H54 (cell line): ENCODE measurements at regions not wholly inside any gene's neighbourhood (a gene's known extent, or its start where the extent isn't known, plus 50 kb on each side); places are given as distances from the start of the nearest gene placed in this dataset.

ENCODE experiments used
- DNase-seq: peaks from one replicate; pipeline ENCODE4 v3.0.0; 2011; ENCODE audit warnings: low spot score, mixed read lengths; ENCODE audit not compliant: insufficient read length
- FAIRE-seq: peaks from 3 replicates; lab custom pipeline; 2011; peaks lifted over from hg19 to GRCh38; lab: Jason Lieb, UNC
- POLR2A ChIP-seq: IDR thresholded peaks from 2 replicates; pipeline ENCODE4 v1.6.1; 2011; ENCODE audit warnings: low read depth, mild to moderate bottlenecking, low read length

DNA sequence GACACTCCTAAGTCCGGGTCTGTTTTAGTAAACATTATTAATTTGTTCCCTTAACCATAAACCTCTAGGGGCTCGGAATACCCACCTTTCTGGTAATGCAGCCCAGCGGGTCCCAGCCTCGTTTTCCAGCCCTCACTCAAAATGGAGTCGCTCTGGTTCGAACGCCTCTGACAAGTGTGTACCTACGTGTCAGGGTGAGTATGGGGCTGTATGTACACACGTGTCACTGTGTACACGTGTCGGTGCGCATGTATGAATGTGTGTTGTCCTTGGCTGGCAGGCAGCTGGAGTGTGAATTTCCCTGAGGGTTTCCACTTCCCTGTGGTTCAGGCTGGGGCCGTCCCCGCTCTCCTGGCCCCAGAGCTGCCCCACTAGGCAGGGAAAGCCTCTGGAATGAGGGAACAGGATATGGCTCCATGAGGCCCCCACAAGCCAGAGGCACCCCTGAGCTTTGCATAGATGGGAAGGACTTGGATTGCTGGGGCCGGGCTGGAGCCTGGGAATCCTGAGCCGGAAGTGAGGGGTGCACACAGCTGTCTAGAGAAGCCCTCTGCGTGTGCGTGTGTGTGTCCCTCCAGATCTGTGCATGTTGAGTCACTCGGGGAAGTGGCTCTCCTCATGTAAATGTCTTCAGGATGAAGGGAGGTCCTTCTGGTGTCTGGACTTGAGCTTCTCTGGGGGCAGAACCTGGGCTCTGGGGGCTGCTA, 160.8 kb upstream of the IER5L start:
- no peak for TF ChIP-seq POLR2A
- no peak for DNase-seq

DNA sequence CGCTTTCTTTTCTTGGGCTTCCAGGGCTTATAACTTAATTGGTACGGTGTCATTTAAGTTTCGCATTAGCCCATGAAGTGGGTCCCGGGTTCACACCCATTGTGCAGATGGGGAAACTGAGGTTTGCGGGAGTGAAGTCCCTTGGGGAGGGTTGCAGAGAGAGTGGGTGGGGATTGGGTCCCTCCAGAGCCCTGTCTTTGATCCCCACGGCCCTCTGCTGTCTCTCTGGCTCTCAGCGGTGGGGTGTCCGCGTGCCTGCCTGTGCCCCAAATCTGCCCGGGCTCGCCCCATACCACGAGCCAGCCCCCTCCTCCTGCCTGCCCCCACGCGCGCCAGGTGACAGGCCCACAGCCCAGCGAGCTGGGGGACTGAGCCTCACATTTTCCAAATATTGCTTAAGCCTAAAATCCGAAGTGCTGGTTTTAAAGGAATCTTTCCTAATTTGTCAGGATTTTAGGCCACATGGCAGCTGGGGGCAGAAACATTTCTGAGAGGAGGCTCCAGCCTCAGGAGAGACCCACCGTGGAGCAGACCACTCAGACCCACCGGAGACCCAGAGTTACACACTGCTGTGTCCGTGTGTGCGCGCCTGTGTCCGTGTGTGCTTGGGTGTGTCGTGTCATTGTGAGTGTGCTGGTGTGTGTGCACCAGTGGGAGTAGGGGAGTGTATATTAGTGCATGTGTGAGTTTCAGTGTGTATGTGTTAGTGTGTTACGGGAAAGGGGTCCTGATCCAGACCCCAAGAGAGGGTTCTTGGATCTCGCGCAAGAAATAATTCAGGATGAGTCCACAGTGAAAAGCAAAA, 159.5 kb upstream of the IER5L start:
- TF ChIP-seq POLR2A: no peak
- FAIRE-seq (no peak), DNase-seq (no peak)

More for the DNA sequence above, 160.8 kb upstream of the IER5L start:
- no peak for FAIRE-seq

DNA sequence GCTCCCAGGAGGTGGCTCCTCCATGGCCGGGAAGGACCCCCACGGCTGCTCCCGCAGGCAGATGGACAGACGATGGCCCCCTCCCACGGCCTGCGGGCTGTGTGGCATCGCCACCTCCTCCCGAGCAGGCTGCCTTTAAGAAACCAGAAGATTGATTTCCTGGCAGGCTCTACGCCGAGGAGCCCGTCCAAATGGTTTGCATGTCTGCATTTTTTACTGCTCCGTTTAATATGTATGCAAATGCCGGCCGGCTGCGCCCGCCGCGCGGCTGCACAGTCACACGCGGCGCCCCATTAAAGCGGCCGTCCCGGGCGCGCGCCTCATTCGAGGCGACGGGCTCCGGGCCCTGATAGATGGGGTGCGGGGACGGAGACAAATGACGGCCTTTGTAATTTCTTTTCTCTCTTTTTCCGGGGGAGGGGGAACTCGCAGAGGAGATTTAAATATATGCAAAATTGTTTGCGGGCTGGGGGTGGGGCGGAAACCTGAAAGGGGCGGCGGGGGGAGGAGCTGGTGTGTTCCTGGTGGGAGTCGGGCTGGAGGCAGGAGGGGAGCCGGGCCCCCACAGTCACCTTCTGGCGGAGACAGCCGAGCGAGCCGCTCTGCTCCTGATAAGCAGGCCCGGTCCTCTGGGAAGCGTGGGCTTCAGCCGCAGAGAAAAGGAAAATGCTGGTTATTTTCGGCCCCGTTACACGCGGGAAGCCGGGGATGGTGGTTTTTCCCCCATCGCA, 158.7 kb upstream of the IER5L start:
- FAIRE-seq: no peak
- no peak for TF ChIP-seq POLR2A
- DNase-seq: no peak

DNA sequence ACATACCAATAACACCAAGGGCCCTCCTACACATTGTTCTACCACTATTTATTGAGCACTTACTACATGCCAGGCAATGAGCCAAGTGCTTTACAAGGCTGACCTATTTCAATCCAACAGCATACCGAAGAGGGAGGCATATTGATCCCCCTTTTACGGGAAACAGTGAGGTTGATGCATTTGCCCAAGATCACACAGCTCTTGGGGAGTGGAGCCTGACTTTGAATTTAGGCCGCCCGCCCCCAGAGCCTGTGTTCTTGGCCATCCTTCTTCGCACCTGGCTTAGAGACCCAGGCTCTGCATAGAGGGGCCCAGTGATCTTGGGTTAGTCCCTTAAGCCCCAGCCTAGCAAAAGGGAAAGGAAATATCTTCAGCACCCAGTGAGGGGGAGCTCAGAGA, 158.1 kb upstream of the IER5L start:
- DNase-seq (no peak), FAIRE-seq (no peak)
- no peak for TF ChIP-seq POLR2A

DNA sequence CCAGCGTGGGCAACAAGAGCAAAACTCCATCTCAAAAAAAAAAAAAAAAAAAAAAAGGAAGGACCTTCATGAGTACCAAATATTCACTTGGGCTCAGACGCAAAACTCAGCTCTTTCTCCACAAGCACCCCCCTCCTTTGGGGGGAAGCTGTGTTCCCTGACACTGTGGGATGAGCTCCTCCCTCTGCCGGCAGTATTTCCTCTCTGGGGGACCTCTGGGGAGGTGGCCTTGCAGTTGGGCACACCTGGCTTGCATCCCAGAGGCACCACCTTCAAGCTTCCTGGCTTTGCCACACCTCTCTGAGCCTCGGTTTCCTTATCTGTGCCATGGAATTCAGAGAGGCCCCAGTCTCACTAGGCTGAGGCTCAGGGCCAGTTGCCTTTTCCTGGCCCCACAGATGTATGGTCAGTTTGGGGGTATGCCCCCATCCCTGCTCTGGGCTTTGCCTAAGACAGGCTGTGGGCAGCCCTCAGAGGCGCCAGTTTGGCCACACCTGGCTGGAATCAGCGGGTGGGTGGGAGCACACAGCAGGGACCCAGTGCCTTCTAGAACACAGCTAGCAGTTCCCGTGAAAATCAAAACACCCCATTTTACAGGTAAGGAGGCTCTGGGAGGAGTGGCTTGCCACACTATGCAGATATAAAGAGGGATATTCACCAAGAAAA, 157.5 kb upstream of the IER5L start:
- no peak for FAIRE-seq
- no peak for TF ChIP-seq POLR2A

DNA sequence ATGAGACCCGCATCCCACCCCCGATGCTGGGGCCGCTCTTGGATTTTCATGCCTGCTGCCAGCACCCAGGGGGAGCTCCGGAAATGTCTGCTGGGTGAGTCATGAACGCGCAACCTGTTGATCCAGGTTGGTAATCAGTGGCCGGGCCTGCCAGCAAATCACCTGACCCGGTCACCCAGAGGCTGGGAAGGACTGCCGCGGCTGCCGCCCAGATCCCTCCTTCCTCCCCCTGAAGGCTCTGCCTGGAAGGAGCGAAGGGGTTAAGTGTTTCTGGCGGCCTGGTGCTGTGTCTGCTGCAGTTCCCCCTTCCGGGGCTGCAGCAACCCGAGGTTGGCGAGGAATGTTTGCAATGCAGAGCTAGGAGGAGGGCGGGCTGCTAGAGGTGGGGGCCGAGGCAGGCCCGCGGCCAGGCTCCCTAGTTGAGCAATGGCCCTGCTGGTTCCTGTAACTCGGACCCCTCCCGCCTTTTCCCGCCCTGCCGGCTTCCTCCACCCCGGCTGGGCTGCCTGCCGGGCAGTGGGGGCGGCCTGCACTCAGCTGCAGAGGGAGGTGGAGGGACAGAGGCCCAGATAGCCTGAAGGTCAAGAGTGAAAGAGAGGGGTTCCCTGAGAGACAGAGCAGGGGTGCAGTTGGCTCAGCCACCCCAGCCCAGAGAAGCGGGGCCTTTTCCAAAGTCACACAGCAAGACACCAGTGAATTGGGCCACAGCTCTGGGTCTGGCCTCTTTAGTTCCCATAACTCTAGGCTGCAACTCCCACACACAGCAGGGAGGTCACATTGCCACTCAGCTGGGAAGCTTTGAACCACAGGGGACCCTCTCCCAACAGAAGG, 156.3 kb upstream of the IER5L start:
- peak; percentile 83 for DNase-seq
- no peak for TF ChIP-seq POLR2A
- FAIRE-seq: peak; percentile 78

More for the DNA sequence above, 157.5 kb upstream of the IER5L start:
- no peak for DNase-seq

DNA sequence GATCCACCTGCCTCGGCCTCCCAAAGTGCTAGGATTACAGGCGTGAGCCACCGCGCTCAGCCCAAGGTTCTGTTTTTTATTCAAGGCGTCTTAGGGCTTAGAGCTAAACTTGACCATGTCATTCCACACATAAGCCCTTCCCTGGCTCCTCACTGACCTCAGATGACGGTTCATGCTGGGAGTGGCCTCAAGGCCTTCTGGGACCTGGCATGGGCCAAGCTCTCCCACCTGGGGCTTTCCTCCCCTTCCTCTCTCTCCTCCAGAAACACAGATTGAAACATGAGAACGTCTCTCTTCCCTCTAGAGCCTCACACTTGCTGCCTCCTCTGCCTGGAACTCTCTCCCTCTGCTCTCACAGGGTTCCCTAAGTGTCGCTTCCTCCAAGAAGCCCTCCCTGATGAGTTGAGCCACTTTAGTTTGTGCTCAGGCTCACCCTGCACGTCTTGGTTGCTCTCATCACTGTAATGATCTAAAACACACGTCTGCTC, 155.6 kb upstream of the IER5L start:
- TF ChIP-seq POLR2A: no peak
- DNase-seq: peak; percentile 25
- FAIRE-seq: no peak

DNA sequence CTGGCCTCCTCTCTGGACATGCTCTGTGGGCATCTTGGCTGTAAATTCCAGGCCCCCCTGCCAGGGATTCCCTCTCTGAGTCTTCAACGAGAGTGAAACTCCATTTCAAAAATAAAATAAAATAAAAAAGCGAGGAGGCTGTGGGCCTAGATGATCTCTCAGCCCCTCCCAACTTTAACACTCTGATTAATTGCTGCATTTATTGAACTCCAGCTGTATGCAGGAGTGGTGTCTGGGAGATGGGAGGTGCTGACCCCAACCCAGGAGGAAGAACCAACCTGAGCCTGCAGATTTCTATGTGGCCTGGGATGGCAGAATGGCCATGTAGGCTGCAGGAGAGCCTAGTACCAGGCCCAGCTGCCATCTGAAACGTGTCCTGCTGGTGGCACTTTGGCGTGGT, 154.5 kb upstream of the IER5L start:
- no peak for TF ChIP-seq POLR2A
- DNase-seq (no peak), FAIRE-seq (no peak)

DNA sequence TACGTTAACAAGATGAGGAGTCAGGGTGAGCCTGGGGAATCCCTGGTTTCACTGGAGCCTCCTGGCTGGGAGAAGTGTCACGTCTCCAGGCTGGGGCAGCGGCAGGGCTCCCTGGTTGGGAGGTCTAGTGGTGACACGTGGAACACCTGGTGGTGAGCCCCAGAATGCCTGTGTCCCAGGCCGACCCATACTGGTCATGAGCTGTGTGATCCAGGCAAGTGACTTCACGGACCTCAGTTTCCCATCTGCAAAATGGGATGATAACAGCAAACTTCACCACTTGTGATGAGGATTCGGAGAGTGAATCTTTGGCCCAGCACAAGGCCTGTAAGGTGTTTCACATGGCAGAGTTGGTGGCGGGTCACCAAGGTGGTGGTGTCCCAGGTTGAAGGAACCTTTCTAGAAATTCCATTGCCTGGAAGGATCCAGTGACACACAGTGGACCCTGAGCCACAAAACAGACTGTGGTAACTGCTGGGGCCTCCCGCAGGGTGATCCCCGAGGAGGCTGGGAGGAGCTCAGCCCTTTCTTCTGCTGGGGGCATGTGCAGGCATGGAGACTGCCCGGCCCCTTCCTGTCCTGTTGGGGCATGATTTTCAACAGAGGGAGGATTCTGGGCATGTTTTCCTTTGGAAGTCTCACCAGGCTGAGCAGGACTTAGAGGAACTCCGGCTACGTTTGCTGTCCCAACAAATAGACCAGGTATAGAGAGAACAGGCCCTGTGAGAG, 153.9 kb upstream of the IER5L start:
- no peak for FAIRE-seq
- no peak for DNase-seq
- no peak for TF ChIP-seq POLR2A

DNA sequence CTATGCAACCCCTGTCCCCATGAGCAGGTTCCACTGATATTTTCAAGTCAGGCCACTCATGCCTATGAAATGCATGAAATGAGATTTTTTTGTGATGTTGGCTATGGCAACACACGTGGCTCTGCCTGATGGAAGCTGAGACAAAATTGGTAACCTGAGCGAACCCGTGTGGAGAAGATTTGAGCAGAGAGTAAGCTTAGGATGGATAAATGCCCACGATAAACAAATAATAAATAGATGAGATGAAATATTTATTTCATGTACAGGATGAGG, 153.4 kb upstream of the IER5L start:
- no peak for TF ChIP-seq POLR2A
- no peak for DNase-seq
- no peak for FAIRE-seq

DNA sequence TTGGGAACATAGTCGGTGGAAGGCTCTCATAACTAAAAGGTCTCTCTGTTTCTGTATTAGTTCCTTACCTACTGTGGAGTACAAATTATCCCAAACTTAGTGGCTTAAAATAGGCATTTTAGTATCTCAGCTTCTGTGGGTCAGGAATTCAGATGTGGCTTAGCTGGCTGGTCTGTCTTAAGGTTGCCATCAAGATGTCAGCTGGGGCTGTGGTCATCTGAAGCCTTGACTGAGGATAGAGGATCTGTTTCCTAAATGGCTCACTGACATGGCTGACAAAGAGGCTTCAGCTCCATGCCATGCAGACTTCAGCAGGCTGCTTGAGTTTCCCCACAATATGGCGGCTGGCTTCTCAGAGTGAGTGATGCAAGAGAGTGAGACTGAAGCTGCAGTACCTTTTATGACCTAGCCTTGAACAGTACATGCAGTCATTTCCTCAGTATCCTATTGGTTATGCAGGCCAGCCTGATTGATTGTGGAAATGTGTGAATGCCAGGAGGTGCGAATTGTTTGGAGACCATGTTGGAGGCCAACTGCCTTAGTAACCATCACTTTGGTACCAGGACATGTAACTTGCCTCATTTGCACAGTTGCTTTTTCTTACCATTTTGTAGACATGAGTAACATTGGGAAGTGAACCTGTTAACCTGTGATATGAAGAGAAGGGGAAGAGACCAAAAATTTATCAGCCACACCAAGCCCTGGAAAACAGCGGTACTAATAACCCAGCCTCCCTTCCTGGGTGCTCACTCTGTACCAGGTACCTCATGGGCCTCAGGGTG, 152.8 kb upstream of the IER5L start:
- DNase-seq (no peak), FAIRE-seq (no peak)
- TF ChIP-seq POLR2A: no peak

DNA sequence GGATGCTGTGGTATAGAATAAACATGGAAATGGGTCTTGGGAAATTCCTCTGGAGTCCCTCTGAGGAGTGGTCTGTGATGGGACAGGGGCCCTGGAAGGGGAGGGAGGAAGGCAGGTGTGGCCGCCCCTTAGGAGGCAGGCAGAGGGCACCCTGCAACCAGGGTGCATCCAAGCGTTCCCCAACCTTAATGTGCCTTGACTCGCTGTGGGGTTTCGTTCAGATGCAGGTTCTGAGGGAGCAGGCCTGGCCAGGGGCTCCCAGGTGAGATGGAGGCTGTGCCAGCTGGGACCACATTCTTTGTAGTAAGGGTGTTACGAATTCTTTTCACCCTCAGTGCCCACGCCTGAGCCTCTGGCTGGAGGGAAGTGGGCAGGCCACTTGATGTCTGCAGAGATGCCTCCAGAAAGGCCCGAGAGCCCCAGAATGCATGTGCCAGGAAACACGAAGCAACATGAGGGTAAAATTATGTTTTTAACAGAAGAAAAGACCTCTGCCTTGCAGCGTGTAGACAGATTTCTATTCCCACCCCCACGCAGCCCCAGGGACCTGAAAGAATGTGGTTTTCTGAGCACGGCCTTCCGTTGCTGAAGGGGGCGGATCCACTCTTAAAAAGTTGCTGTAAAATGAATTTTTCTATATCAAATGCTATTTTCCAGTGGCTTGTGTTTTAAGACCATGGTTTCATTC, 150.4 kb upstream of the IER5L start:
- FAIRE-seq (no peak), DNase-seq (no peak)
- TF ChIP-seq POLR2A: no peak
